ENCODE measurements at regions not wholly inside any gene's neighbourhood (a gene's known extent, or its start where the extent isn't known, plus 50 kb on each side); places are given as distances from the start of the nearest gene placed in this dataset.

DNA sequence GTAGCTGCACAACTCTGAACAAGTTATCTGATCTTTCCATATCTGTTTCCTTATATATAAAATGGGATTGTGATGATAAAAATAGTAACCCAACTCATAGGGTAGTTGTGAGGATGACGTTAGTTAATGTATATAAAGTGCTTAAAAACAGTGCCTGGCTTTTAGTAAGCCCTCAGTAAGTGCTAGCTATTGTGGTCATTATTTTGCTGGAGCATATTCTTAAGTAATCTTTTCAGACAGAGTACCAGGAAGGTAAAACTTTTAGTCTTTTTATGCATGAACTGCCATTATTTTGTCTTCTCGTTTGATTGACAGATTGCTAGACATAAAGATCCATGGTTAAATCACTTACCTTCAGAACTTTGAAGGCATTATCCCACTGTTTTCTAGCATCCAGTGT is 62.5 kb upstream of the SIM2 start:
- H3K4me2 ChIP-seq (ENCODE audit: low read length), result no peak overlapping the region
- H3K27me3 ChIP-seq (ENCODE audit: low read length), result no peaks in the 10 kb centered on the region
- ATAC-seq (no peak), DNase-seq (no peak)
- H3K9me3 ChIP-seq (ENCODE audit: low read length), result no peaks in the 10 kb centered on the region
- H2AFZ ChIP-seq (ENCODE audit: low read length), result no peak overlapping the region
- H3K27ac ChIP-seq (ENCODE audit: low read length), result no peak overlapping the region
- no peak overlapping the region for H3K9ac ChIP-seq (ENCODE audit: low read length)
- TF ChIP-seq EZH2phosphoT487 (IDR thresholded peaks at IDR 0.05; ENCODE audit: borderline replicate concordance, low read length), result no peak
- TF ChIP-seq EZH2 (IDR thresholded peaks at IDR 0.05; ENCODE audit: low read length, unreplicated experiment), result no peak
- TF ChIP-seq, protein P1, sequence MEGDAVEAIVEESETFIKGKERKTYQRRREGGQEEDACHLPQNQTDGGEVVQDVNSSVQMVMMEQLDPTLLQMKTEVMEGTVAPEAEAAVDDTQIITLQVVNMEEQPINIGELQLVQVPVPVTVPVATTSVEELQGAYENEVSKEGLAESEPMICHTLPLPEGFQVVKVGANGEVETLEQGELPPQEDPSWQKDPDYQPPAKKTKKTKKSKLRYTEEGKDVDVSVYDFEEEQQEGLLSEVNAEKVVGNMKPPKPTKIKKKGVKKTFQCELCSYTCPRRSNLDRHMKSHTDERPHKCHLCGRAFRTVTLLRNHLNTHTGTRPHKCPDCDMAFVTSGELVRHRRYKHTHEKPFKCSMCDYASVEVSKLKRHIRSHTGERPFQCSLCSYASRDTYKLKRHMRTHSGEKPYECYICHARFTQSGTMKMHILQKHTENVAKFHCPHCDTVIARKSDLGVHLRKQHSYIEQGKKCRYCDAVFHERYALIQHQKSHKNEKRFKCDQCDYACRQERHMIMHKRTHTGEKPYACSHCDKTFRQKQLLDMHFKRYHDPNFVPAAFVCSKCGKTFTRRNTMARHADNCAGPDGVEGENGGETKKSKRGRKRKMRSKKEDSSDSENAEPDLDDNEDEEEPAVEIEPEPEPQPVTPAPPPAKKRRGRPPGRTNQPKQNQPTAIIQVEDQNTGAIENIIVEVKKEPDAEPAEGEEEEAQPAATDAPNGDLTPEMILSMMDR (conservative IDR thresholded peaks at IDR 0.05; ENCODE audit: low read depth, low read length), result no peak
- H3K9me2 ChIP-seq (replicated peaks; ENCODE audit: low read length), result no peaks in the 10 kb centered on the region
- ChIA-PET POLR2A (ENCODE audit: unreplicated experiment) (interaction anchor here (0.5 to 0.7 kb wide), 3 partner anchors 11 to 67 kb away, joined by 3 to 22 read pairs (median 5); no protein-coding TSS in a partner anchor), CTCF (no interaction called here)
- no peaks in the 10 kb centered on the region for H3K36me3 ChIP-seq (ENCODE audit: low read depth, low read length)
- intact Hi-C loops (cut with micrococcal nuclease), result loop anchor here (10.0 kb wide), 1 partner anchor 52 kb away; no protein-coding TSS in a partner anchor
- no peaks in the 10 kb centered on the region for H3K79me2 ChIP-seq (ENCODE audit: low read length)
- H3F3A ChIP-seq (ENCODE audit: low read length, unreplicated experiment), result no peaks in the 10 kb centered on the region
- H3K4me1 ChIP-seq (ENCODE audit: insufficient read depth, low read length), result peaks cover 22% of the 10 kb centered on the region
- no TSS peak for BruUV-seq (replicated peaks)
- no peaks in the 10 kb centered on the region for H4K20me1 ChIP-seq (ENCODE audit: low read length)
- H3K4me3 ChIP-seq (ENCODE audit: low read length), result no peak overlapping the region

DNA sequence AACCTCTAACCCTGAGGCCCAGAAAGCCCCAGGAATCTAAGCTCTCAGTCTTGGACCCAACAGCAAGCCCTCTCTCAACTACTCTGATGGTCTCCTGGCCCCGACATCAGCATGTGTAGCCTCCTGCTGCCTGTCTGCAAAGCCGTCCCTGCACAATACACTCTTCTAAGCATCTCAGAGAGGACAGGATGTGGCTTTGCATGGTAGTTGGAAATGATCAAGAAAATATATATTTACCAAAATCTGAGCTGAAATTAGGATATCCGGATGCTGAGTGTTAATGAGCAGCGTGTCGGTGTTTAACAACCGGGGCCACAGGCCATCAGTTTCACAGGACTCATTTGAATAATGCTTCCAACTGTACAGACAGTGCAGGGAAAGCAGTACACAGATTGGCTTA is 59.1 kb upstream of the SIM2 start:
- no peaks in the 10 kb centered on the region for H3F3A ChIP-seq (ENCODE audit: low read length, unreplicated experiment)
- H3K4me3 ChIP-seq (ENCODE audit: low read length), result 0 out of 2 replicates have a peak overlapping the region, but pooled peaks have one; percentile 20
- no peaks in the 10 kb centered on the region for H4K20me1 ChIP-seq (ENCODE audit: low read length)
- POLR2A ChIA-PET (ENCODE audit: unreplicated experiment), result interaction anchor here (0.6 kb wide), 1 partner anchor 149 kb away, joined by 5 read pairs; no protein-coding TSS in a partner anchor
- peaks cover 25% of the 10 kb centered on the region for H3K4me1 ChIP-seq (ENCODE audit: insufficient read depth, low read length)
- CTCF ChIA-PET, result no interaction called here
- no peak for DNase-seq
- H3K9me2 ChIP-seq (replicated peaks; ENCODE audit: low read length), result no peaks in the 10 kb centered on the region
- TF ChIP-seq EZH2 (IDR thresholded peaks at IDR 0.05; ENCODE audit: low read length, unreplicated experiment), result no peak
- TF ChIP-seq, protein P1 (conservative IDR thresholded peaks at IDR 0.05; ENCODE audit: low read depth, low read length), result no peak
- TF ChIP-seq EZH2phosphoT487 (IDR thresholded peaks at IDR 0.05; ENCODE audit: borderline replicate concordance, low read length), result no peak
- H3K36me3 ChIP-seq (ENCODE audit: low read depth, low read length), result no peaks in the 10 kb centered on the region
- no peaks in the 10 kb centered on the region for H3K27me3 ChIP-seq (ENCODE audit: low read length)
- H3K79me2 ChIP-seq (ENCODE audit: low read length), result no peaks in the 10 kb centered on the region
- ATAC-seq, result peak; percentile 9
- H3K9me3 ChIP-seq (ENCODE audit: low read length), result no peaks in the 10 kb centered on the region
- peak overlapping the region; percentile 28 for H3K27ac ChIP-seq (ENCODE audit: low read length)
- BruUV-seq (replicated peaks), result no TSS peak
- H3K9ac ChIP-seq (ENCODE audit: low read length), result no peak overlapping the region
- H2AFZ ChIP-seq (ENCODE audit: low read length), result peak overlapping the region; percentile 14; the same call in 1 of the 2 replicates
- H3K4me2 ChIP-seq (ENCODE audit: low read length), result peak overlapping the region; percentile 55
- intact Hi-C loops (cut with micrococcal nuclease), result loop anchor here (10.0 kb wide), 1 partner anchor 55 kb away; no protein-coding TSS in a partner anchor

DNA sequence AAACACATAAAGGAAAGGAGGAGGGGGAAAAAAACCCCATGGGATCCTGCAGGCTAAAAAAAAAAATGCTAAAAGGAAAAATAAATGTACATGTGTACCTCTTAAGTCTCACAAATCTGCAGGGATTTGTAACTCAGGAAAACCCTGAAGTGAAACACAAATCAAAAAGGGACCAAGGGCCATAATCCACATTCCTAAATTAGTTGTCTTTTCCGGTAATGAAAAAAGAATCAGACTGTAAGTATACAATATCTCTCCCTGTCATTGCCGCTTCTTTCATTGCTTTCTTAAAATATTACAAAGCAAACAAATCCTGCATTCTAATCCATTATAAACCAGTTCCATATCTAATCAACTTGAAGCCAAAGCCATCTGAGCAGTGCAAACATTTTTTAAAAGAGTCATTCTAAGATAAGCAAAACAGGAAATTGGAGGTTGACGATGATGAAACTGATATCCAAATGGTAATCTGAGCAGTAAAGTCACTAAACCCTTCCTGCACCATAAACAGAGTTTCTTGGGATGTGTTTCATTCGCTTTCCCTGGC is 58.7 kb upstream of the SIM2 start:
- Histone ChIP-seq H3K4me3 (ENCODE audit: low read length) (0 out of 2 replicates have a peak overlapping the region, but pooled peaks have one; percentile 20), H3K9me3 (ENCODE audit: low read length) (no peaks in the 10 kb centered on the region), H2AFZ (ENCODE audit: low read length) (peak overlapping the region; percentile 14), H3K4me2 (ENCODE audit: low read length) (peak overlapping the region; percentile 55), H3K79me2 (ENCODE audit: low read length) (no peaks in the 10 kb centered on the region), H4K20me1 (ENCODE audit: low read length) (no peaks in the 10 kb centered on the region), H3K36me3 (ENCODE audit: low read depth, low read length) (no peaks in the 10 kb centered on the region), H3K27ac (ENCODE audit: low read length) (peak overlapping the region; percentile 28), H3K9me2 (replicated peaks; ENCODE audit: low read length) (no peaks in the 10 kb centered on the region), H3F3A (ENCODE audit: low read length, unreplicated experiment) (no peaks in the 10 kb centered on the region), H3K9ac (ENCODE audit: low read length) (no peak overlapping the region), H3K27me3 (ENCODE audit: low read length) (no peaks in the 10 kb centered on the region), H3K4me1 (ENCODE audit: insufficient read depth, low read length) (peaks cover 25% of the 10 kb centered on the region)
- DNase-seq (peak; percentile 58), ATAC-seq (peak; percentile 41)
- CTCF ChIA-PET, result no interaction called here
- POLR2A ChIA-PET (ENCODE audit: unreplicated experiment), result no interaction called here
- TF ChIP-seq EZH2phosphoT487 (IDR thresholded peaks at IDR 0.05; ENCODE audit: borderline replicate concordance, low read length) (no peak), EZH2 (IDR thresholded peaks at IDR 0.05; ENCODE audit: low read length, unreplicated experiment) (no peak)
- TF ChIP-seq, protein P1 (conservative IDR thresholded peaks at IDR 0.05; ENCODE audit: low read depth, low read length), result no peak
- BruUV-seq (replicated peaks), result TSS peak; percentile 24
- intact Hi-C loops (cut with micrococcal nuclease), result no loop called here
